ENCODE measurements at regions not wholly inside any gene's neighbourhood (a gene's known extent, or its start where the extent isn't known, plus 50 kb on each side); places are given as distances from the start of the nearest gene placed in this dataset.

DNA sequence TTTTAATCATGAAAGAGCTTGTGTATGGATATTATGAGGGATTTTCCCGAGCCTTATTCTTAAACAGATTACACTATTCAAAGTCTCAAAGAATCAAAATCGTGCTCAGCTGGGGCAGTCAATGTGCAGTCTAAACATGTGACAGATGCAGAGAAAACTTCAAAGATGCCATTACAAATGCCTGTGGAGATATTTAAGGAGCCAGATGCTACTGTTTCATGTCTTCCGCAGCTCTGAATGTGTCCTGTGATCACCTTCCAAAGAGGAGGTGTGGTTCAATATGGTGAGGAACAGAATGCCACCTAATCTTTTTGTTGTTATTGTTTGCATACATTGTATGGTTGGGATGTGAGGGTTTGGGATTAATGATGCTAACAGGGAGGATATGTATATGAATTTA, 593.3 kb upstream of the ARRDC3 start:
- ATAC-seq = no peak
- Histone ChIP-seq H3K9me3 (no peaks in the 10 kb centered on the region), H3K36me3 (no peaks in the 10 kb centered on the region), H3K27ac (no peak overlapping the region), H3K4me1 (no peaks in the 10 kb centered on the region), H3K4me3 (no peak overlapping the region), H3K27me3 (no peaks in the 10 kb centered on the region)
- DNase-seq = no peak
- TF ChIP-seq POLR2A (IDR thresholded peaks at IDR 0.05) = no peak
- TF ChIP-seq, protein P1, sequence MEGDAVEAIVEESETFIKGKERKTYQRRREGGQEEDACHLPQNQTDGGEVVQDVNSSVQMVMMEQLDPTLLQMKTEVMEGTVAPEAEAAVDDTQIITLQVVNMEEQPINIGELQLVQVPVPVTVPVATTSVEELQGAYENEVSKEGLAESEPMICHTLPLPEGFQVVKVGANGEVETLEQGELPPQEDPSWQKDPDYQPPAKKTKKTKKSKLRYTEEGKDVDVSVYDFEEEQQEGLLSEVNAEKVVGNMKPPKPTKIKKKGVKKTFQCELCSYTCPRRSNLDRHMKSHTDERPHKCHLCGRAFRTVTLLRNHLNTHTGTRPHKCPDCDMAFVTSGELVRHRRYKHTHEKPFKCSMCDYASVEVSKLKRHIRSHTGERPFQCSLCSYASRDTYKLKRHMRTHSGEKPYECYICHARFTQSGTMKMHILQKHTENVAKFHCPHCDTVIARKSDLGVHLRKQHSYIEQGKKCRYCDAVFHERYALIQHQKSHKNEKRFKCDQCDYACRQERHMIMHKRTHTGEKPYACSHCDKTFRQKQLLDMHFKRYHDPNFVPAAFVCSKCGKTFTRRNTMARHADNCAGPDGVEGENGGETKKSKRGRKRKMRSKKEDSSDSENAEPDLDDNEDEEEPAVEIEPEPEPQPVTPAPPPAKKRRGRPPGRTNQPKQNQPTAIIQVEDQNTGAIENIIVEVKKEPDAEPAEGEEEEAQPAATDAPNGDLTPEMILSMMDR (IDR thresholded peaks at IDR 0.05) = no peak
- intact Hi-C loops (cut with DNase I) = no loop called here
- WGBS (ENCODE audit: insufficient coverage, low coverage, low lambda C conversion rate, missing lambda C conversion rate) = 53% methylated on average over 3 of the region's 3 CpGs

- WGBS (ENCODE audit: insufficient coverage, low coverage, low lambda C conversion rate, missing lambda C conversion rate) = 67% methylated on average over 1 of the region's 1 CpG
- H3K4me1 ChIP-seq = no peaks in the 10 kb centered on the region
- H3K4me3 ChIP-seq = no peak overlapping the region
- no peaks in the 10 kb centered on the region for H3K9me3 ChIP-seq
- ATAC-seq (no peak), DNase-seq (no peak)
- H3K27me3 ChIP-seq = no peaks in the 10 kb centered on the region
- H3K36me3 ChIP-seq = no peaks in the 10 kb centered on the region
- intact Hi-C loops (cut with DNase I) = no loop called here
- no peak overlapping the region for H3K27ac ChIP-seq
- TF ChIP-seq, protein P1 (IDR thresholded peaks at IDR 0.05) = no peak
- no peak for TF ChIP-seq POLR2A (IDR thresholded peaks at IDR 0.05)
Observed at GRCh38 chr5:91963166-91963565, 580.0 kb upstream of the ARRDC3 start.

GRCh38 chr5:91957666-91958065, 574.5 kb upstream of the ARRDC3 start:
- Histone ChIP-seq H3K4me3 (no peak overlapping the region), H3K4me1 (no peaks in the 10 kb centered on the region), H3K27ac (no peak overlapping the region), H3K27me3 (no peaks in the 10 kb centered on the region), H3K9me3 (no peaks in the 10 kb centered on the region), H3K36me3 (no peaks in the 10 kb centered on the region)
- DNase-seq (no peak), ATAC-seq (no peak)
- 88% methylated on average over 1 of the region's 1 CpG for WGBS (ENCODE audit: insufficient coverage, low coverage, low lambda C conversion rate, missing lambda C conversion rate)
- intact Hi-C loops (cut with DNase I) = no loop called here
- no peak for TF ChIP-seq POLR2A (IDR thresholded peaks at IDR 0.05)
- TF ChIP-seq, protein P1 (IDR thresholded peaks at IDR 0.05) = no peak

- TF ChIP-seq, protein P1 (IDR thresholded peaks at IDR 0.05) = no peak
- no peak for TF ChIP-seq POLR2A (IDR thresholded peaks at IDR 0.05)
- DNase-seq (no peak), ATAC-seq (no peak)
- no peaks in the 10 kb centered on the region for H3K36me3 ChIP-seq
- H3K4me1 ChIP-seq = no peaks in the 10 kb centered on the region
- H3K9me3 ChIP-seq = no peaks in the 10 kb centered on the region
- 92% methylated on average over 1 of the region's 1 CpG for WGBS (ENCODE audit: insufficient coverage, low coverage, low lambda C conversion rate, missing lambda C conversion rate)
- H3K27ac ChIP-seq = no peak overlapping the region
- no peaks in the 10 kb centered on the region for H3K27me3 ChIP-seq
- H3K4me3 ChIP-seq = no peak overlapping the region
- intact Hi-C loops (cut with DNase I) = no loop called here
Observed at GRCh38 chr5:91956738-91957137, 573.6 kb upstream of the ARRDC3 start.

DNA sequence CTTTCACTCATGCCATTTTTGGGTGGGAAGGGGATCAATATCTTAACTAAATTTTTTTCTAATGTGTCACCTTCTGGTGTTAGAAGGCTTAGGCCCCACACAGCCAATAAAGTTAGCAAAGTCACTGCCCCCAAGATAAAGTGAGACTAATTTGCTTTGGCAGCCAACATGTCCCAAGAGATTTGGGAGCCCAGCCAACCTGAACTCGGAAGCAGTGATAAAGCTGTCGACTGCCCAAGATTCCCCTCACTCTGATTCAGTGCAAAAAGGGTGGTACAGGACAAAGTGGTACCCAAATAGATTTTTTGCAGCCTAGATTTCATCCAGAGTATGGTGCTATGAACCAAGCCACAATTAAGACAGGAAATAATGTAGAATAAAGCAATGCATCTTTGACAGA, 572.5 kb upstream of the ARRDC3 start:
- H3K36me3 ChIP-seq = no peaks in the 10 kb centered on the region
- H3K27me3 ChIP-seq = no peaks in the 10 kb centered on the region
- TF ChIP-seq, protein P1 (IDR thresholded peaks at IDR 0.05) = no peak
- no peak for TF ChIP-seq POLR2A (IDR thresholded peaks at IDR 0.05)
- no peak overlapping the region for H3K27ac ChIP-seq
- H3K9me3 ChIP-seq = no peaks in the 10 kb centered on the region
- no peak overlapping the region for H3K4me3 ChIP-seq
- WGBS (ENCODE audit: insufficient coverage, low coverage, low lambda C conversion rate, missing lambda C conversion rate) = 14% methylated on average over 2 of the region's 2 CpGs
- DNase-seq = peak in 1 of 3 donors; percentile 24
- intact Hi-C loops (cut with DNase I) = no loop called here
- peak in 2 of 4 donors; percentile 23 to 57 for ATAC-seq
- no peaks in the 10 kb centered on the region for H3K4me1 ChIP-seq
